Activated naive CD8-positive, alpha-beta T cell treated with anti-CD3 and anti-CD28 coated beads for 36 hours (primary cell): ENCODE measurements at regions not wholly inside any gene's neighbourhood (a gene's known extent, or its start where the extent isn't known, plus 50 kb on each side); places are given as distances from the start of the nearest gene placed in this dataset.

ENCODE experiments used
- DNase-seq: peaks from one replicate; pipeline ENCODE4 v3.0.0; 2021
- H3K27ac Mint-ChIP-seq: one replicate; pipeline ENCODE4 v1.8.0; 2022; ENCODE audit warnings: mild to moderate bottlenecking, moderate library complexity, mixed read lengths
- H3K27me3 Mint-ChIP-seq: one replicate; pipeline ENCODE4 v1.8.0; 2022; ENCODE audit warnings: mild to moderate bottlenecking, mixed read lengths
- H3K36me3 Mint-ChIP-seq: one replicate; pipeline ENCODE4 v1.8.0; 2021; ENCODE audit warnings: mild to moderate bottlenecking, mixed read lengths
- H3K4me1 Mint-ChIP-seq: one replicate; pipeline ENCODE4 v1.8.0; 2021; ENCODE audit warnings: mixed read lengths
- H3K4me3 Mint-ChIP-seq: one replicate; pipeline ENCODE4 v1.8.0; 2022; ENCODE audit warnings: mild to moderate bottlenecking, moderate library complexity, mixed read lengths
- H3K9me3 Mint-ChIP-seq: one replicate; pipeline ENCODE4 v1.8.0; 2022; ENCODE audit warnings: mixed read lengths

DNA sequence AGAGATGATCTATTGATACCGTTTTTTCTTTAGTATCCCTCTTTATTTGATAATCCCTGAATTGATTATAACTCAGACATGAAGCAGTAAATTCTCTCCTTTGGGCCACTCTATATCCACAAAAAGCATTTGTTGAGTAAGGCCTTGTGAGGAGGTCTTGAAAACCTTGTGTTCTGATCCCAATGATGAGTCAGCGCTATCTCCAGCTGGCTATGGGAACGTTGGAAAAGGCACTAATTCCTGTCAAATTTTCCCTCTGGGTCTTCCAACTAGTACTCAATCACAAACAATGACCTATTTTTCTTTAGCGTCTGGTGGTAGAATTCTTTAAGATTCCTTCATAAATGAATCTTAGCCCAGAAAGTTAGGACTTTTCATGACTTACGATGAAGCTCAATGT, 168.4 kb upstream of the LRIG3 start:
- H3K27me3 Mint-ChIP-seq, result peaks cover 6% of the 10 kb centered on the region
- no peaks in the 10 kb centered on the region for H3K9me3 Mint-ChIP-seq
- H3K4me1 Mint-ChIP-seq, result no peaks in the 10 kb centered on the region
- H3K36me3 Mint-ChIP-seq, result no peaks in the 10 kb centered on the region
- H3K4me3 Mint-ChIP-seq, result no peak overlapping the region
- DNase-seq, result no peak
- no peak overlapping the region for H3K27ac Mint-ChIP-seq

- Mint-ChIP-seq H3K27ac (no peak overlapping the region), H3K4me3 (no peak overlapping the region), H3K36me3 (no peaks in the 10 kb centered on the region), H3K9me3 (no peaks in the 10 kb centered on the region), H3K27me3 (peaks cover 6% of the 10 kb centered on the region), H3K4me1 (no peaks in the 10 kb centered on the region)
- DNase-seq, result no peak
Measured at GRCh38 chr12:59087691-59088090, 167.4 kb upstream of the LRIG3 start.

DNA sequence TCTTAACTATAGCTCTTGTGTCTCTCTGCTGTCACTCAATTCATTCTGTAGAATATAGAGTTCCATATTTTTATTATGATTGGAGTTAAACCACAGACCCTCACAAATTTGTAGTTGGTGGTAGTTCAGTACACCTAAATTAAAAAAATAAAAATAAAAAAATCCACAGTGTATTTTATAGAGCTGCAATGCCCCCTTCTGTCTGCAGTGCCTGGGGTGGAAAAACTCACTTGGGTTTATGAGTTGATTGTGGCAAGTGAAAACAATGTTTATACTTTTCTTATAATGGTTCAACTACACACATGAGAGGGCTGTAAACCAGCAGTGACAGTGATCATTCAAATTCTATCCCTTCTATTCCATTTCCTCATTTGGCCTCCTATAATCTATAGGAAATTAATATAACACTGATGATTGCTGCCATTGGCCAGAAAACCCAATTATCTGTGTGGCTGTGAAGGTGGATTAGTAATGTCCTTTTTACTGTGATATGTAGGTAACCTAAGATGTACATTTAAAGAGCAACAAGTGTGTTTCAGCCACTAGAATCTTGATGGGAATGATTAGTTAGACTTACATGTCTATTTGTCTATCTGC, 166.9 kb upstream of the LRIG3 start:
- Mint-ChIP-seq H3K9me3 (no peaks in the 10 kb centered on the region), H3K4me1 (no peaks in the 10 kb centered on the region), H3K27ac (no peak overlapping the region), H3K27me3 (peaks cover 6% of the 10 kb centered on the region), H3K36me3 (no peaks in the 10 kb centered on the region), H3K4me3 (no peak overlapping the region)
- DNase-seq, result no peak

GRCh38 chr12:59086126-59086525, 165.8 kb upstream of the LRIG3 start:
- no peak overlapping the region for H3K27ac Mint-ChIP-seq
- no peak overlapping the region for H3K4me3 Mint-ChIP-seq
- H3K27me3 Mint-ChIP-seq, result peaks cover 6% of the 10 kb centered on the region
- no peak for DNase-seq
- H3K4me1 Mint-ChIP-seq, result no peaks in the 10 kb centered on the region
- no peaks in the 10 kb centered on the region for H3K9me3 Mint-ChIP-seq
- H3K36me3 Mint-ChIP-seq, result no peaks in the 10 kb centered on the region

DNA sequence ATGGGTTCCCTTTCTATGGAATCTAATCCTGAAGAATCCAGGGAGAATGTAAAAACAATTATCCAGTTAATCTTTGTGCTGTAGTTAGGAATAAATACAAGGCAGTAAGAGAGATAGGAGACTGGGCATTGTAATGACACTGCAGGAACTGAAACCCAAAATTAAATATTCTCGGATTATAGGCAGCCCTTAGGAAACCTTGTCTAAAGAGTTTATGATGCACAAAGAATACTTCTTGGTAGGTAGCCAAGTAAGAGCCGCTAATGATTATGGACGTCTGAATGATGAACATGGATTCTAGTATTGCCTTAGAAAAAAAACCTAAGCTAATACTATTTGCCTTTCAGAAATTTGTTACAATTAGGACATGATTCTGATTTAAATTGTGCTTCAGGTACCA, 165.4 kb upstream of the LRIG3 start:
- no peak overlapping the region for H3K27ac Mint-ChIP-seq
- no peaks in the 10 kb centered on the region for H3K9me3 Mint-ChIP-seq
- H3K4me1 Mint-ChIP-seq, result no peaks in the 10 kb centered on the region
- no peaks in the 10 kb centered on the region for H3K36me3 Mint-ChIP-seq
- no peak overlapping the region for H3K4me3 Mint-ChIP-seq
- DNase-seq, result no peak
- H3K27me3 Mint-ChIP-seq, result peaks cover 6% of the 10 kb centered on the region

DNA sequence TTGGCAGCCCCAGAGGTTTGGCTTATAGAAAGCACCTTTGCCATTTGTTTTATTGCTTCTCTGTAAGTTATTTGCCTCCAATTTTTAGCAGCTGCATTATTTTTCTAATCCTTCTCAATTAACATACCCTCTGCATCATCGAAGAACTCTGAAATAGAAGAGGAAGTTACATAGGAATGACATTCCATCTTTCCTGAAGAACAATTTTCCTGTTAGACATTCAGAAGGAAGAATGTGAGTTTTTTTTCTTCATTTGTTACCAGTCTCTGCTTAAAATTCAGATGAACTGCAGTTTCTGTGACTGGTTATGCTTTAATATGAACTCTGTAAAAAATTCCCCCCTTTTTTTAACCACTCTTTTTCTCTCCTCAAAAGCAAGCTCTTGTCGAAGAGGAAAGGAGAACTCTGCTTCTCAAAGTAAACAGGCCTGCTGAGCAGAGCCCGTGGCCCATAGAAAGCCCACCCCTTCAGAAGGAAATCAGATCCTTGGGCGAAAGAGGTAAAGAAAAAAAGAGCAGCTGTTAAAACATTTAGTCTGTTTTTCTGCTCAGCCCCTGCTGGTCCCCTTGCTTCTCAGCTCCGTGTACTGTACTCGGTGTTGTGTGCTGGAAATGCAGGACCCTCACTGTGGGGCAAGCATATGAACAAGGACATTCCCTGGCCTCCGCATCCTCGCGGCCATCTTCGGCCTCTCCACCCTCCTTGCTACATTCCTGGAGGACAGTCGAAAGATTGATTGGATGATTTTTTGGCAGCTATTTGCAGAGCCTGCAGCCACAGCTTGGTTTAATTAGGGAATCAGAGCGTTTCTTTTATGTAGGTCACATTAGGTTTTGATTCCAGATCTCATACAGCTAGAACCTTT, 164.4 kb upstream of the LRIG3 start:
- Mint-ChIP-seq H3K9me3 (no peaks in the 10 kb centered on the region), H3K4me1 (no peaks in the 10 kb centered on the region), H3K4me3 (no peak overlapping the region), H3K27me3 (peaks cover 6% of the 10 kb centered on the region), H3K27ac (no peak overlapping the region), H3K36me3 (no peaks in the 10 kb centered on the region)
- no peak for DNase-seq

DNA sequence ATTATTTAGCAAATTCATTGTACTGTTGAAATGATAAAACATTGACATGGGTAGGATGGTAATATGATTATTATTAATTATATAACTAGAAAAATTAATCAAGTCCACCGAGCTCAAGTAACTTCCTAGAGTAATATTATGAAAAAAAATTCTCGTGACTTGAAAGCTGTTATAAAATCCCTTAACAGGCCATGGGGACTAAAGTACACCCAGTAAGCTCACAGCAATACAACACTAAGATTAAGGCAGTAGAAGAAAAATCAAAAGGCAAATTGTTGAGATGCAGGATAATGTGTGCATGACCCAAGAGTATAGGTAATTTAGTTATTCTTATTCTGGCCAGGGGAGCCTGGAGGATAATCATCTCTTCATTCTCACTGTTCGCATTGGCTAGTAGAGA, 162.6 kb upstream of the LRIG3 start:
- no peak for DNase-seq
- Mint-ChIP-seq H3K9me3 (no peaks in the 10 kb centered on the region), H3K36me3 (no peaks in the 10 kb centered on the region), H3K4me3 (no peak overlapping the region), H3K27me3 (peaks cover 6% of the 10 kb centered on the region), H3K27ac (no peak overlapping the region), H3K4me1 (no peaks in the 10 kb centered on the region)

- Mint-ChIP-seq H3K4me1 (no peaks in the 10 kb centered on the region), H3K9me3 (no peaks in the 10 kb centered on the region), H3K27ac (no peak overlapping the region), H3K4me3 (no peak overlapping the region), H3K27me3 (peaks cover 5% of the 10 kb centered on the region), H3K36me3 (no peaks in the 10 kb centered on the region)
- DNase-seq, result no peak
Measured at GRCh38 chr12:59080101-59080500, 159.8 kb upstream of the LRIG3 start.

- Mint-ChIP-seq H3K27ac (no peak overlapping the region), H3K9me3 (no peaks in the 10 kb centered on the region), H3K27me3 (no peaks in the 10 kb centered on the region)
Measured at GRCh38 chr12:59079472-59079871, 159.2 kb upstream of the LRIG3 start.

GRCh38 chr12:59079002-59079401, 158.7 kb upstream of the LRIG3 start:
- H3K36me3 Mint-ChIP-seq, result no peaks in the 10 kb centered on the region
- H3K27me3 Mint-ChIP-seq, result no peaks in the 10 kb centered on the region
- no peak overlapping the region for H3K4me3 Mint-ChIP-seq
- DNase-seq, result no peak
- H3K27ac Mint-ChIP-seq, result no peak overlapping the region
- H3K9me3 Mint-ChIP-seq, result no peaks in the 10 kb centered on the region
- H3K4me1 Mint-ChIP-seq, result no peaks in the 10 kb centered on the region

More at GRCh38 chr12:59079472-59079871, 159.2 kb upstream of the LRIG3 start:
- no peaks in the 10 kb centered on the region for H3K4me1 Mint-ChIP-seq
- H3K36me3 Mint-ChIP-seq, result no peaks in the 10 kb centered on the region
- no peak for DNase-seq
- H3K4me3 Mint-ChIP-seq, result no peak overlapping the region

DNA sequence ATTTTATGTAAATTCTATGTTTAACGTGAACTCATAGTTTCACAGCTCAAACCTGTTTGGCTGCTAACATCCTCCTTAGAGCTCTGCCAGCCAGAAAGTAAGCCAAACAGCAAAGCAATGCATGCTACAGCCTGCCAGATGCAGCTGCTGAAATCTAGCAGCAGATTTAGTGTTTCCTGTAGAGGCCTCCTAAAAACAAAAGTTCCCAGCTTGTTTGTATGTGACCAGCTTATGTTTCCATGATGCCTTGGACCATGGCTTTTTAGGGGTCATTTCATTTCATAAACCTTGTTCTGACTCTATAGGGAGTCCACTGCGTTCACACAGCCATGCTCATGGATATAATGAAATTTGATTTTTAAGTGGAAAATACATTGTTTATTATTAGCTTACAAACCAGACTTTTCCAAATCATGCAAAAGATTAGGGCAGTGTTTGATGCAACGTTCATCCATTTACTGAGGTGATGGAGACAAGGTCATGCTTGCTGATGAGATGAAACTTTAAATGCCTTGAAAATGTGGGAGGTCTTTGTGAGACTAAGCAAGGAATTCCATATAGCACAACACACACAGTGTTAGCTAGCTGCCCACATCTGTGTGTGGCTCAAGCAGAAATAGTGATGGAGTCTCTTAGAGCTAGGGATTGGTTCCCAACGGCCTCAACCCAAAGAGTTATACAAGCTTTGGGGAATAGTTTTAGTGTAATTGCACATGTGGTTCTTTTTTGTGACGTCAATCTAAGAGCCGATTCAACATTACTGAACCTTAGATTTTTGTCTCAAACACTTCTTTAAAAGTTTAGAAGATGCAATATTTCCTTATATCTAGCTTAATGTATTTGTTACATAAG, 157.5 kb upstream of the LRIG3 start:
- H3K4me1 Mint-ChIP-seq, result no peaks in the 10 kb centered on the region

GRCh38 chr12:59077153-59077552, 156.8 kb upstream of the LRIG3 start:
- Mint-ChIP-seq H3K4me1 (no peaks in the 10 kb centered on the region), H3K27ac (no peak overlapping the region), H3K4me3 (no peak overlapping the region), H3K36me3 (no peaks in the 10 kb centered on the region), H3K27me3 (no peaks in the 10 kb centered on the region), H3K9me3 (no peaks in the 10 kb centered on the region)
- no peak for DNase-seq

More for the DNA sequence above, 157.5 kb upstream of the LRIG3 start:
- H3K9me3 Mint-ChIP-seq, result no peaks in the 10 kb centered on the region
- H3K27ac Mint-ChIP-seq, result no peak overlapping the region
- no peaks in the 10 kb centered on the region for H3K27me3 Mint-ChIP-seq
- no peak overlapping the region for H3K4me3 Mint-ChIP-seq
- no peaks in the 10 kb centered on the region for H3K36me3 Mint-ChIP-seq
- no peak for DNase-seq

GRCh38 chr12:59076622-59077021, 156.3 kb upstream of the LRIG3 start:
- no peak overlapping the region for H3K4me3 Mint-ChIP-seq
- no peaks in the 10 kb centered on the region for H3K27me3 Mint-ChIP-seq
- no peak overlapping the region for H3K27ac Mint-ChIP-seq
- no peaks in the 10 kb centered on the region for H3K4me1 Mint-ChIP-seq
- DNase-seq, result no peak
- H3K36me3 Mint-ChIP-seq, result no peaks in the 10 kb centered on the region
- no peaks in the 10 kb centered on the region for H3K9me3 Mint-ChIP-seq

DNA sequence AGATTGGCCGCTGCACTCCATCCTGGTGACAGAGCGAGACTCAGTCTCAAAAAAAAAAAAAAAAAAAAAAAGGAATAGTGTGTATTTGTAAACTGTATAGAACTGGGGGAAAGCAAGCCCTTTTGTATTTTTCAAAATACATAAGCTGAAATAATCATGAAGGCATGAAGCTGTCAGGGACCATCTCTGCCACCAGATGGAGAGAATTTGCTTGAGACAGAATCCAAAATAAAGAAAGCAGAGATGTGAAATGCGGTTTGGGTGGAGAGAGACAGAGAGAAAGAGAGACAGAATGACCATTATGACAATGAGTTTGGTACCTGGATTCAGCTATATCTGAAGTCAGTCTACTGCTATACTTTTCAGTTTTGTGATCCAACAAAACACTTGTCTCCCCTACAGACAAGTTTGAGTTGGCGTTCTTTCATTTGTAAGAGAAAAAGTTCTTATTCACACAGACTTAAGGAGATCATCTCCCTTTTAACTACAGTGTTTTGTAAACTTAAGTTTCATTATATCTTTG, 155.7 kb upstream of the LRIG3 start:
- Mint-ChIP-seq H3K27ac (no peak overlapping the region), H3K36me3 (no peaks in the 10 kb centered on the region), H3K9me3 (no peaks in the 10 kb centered on the region), H3K4me3 (no peak overlapping the region), H3K27me3 (no peaks in the 10 kb centered on the region), H3K4me1 (no peaks in the 10 kb centered on the region)
- DNase-seq, result no peak

DNA sequence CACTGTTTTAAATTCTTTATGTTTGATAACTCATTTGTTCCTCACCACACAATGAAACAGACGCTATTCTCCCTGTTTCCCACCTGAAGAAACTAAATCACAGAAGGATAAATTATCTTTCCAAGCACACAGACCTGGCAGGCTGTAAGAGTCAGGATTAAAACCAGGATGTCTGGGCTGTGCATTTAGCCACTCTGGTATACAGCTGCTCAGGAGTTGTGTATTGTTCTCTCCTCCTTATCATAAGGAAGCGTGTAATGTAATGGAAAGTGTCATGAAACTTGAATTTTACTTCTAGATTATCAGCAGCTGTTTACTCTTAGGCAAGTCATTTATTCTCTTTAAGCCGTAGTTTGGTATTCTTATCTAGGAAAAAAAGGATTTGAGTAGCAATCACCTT, 154.8 kb upstream of the LRIG3 start:
- Mint-ChIP-seq H3K9me3 (no peaks in the 10 kb centered on the region), H3K36me3 (no peaks in the 10 kb centered on the region), H3K27me3 (no peaks in the 10 kb centered on the region), H3K4me3 (no peak overlapping the region), H3K4me1 (no peaks in the 10 kb centered on the region), H3K27ac (no peak overlapping the region)
- no peak for DNase-seq
